ENCODE measurements at regions not wholly inside any gene's neighbourhood (a gene's known extent, or its start where the extent isn't known, plus 50 kb on each side); places are given as distances from the start of the nearest gene placed in this dataset.

DNA sequence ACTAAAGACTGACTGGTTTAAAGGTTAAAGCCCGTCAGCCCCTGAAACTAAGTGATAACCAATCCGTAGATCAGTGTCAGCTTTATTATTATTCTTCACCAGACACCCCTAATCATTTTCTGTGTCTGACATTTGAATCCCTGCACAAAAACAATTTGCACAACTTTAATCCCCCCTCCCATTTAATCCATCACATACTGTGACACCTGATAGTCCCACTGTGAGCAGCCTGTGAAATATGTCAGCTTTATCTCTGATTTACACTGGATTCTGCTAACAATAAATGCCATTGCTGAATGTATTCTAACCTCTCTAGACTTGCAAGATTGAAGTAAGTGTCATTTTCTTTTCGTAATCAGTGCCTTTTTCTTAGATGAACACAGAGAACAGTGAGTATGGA, 2089.0 kb upstream of the RAG2 start:
- CTCF ChIA-PET, result interaction anchor here (1.3 to 1.7 kb wide), 3 partner anchors 12 to 18 kb away, joined by 3 to 4 read pairs (median 4); no protein-coding TSS in a partner anchor
- DNase-seq (ENCODE audit: extremely low spot score), result no peak
- TF ChIP-seq, protein P1, sequence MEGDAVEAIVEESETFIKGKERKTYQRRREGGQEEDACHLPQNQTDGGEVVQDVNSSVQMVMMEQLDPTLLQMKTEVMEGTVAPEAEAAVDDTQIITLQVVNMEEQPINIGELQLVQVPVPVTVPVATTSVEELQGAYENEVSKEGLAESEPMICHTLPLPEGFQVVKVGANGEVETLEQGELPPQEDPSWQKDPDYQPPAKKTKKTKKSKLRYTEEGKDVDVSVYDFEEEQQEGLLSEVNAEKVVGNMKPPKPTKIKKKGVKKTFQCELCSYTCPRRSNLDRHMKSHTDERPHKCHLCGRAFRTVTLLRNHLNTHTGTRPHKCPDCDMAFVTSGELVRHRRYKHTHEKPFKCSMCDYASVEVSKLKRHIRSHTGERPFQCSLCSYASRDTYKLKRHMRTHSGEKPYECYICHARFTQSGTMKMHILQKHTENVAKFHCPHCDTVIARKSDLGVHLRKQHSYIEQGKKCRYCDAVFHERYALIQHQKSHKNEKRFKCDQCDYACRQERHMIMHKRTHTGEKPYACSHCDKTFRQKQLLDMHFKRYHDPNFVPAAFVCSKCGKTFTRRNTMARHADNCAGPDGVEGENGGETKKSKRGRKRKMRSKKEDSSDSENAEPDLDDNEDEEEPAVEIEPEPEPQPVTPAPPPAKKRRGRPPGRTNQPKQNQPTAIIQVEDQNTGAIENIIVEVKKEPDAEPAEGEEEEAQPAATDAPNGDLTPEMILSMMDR (IDR thresholded peaks at IDR 0.05; ENCODE audit: control extremely low read depth, extremely low read depth, low read depth, missing control alignments), result no peak
- POLR2A ChIA-PET, result no interaction called here

DNA sequence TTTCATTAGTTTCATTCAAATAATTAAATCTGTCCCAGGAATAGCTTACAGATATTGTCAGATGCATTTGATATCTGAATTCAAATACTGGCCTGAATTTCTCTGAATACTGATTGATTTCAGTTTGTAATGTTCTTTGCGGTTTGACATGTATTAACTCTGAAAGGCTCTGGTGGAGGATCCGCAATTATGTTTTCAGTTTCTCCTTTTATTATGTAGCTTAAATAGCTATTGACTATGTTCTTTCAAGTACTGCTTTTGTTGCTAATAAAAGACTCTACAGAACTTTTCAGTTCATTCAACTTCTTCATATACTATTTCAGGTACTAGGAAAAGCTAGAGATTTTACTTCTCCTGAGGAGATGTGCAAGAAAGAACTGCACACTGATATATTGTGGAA, 2085.4 kb upstream of the RAG2 start:
- POLR2A ChIA-PET, result no interaction called here
- no peak for DNase-seq (ENCODE audit: extremely low spot score)
- CTCF ChIA-PET, result interaction anchor here (1.1 to 1.8 kb wide), 2 partner anchors 13 to 19 kb away, joined by 3 to 4 read pairs; no protein-coding TSS in a partner anchor
- TF ChIP-seq, protein P1 (IDR thresholded peaks at IDR 0.05; ENCODE audit: control extremely low read depth, extremely low read depth, low read depth, missing control alignments), result no peak

DNA sequence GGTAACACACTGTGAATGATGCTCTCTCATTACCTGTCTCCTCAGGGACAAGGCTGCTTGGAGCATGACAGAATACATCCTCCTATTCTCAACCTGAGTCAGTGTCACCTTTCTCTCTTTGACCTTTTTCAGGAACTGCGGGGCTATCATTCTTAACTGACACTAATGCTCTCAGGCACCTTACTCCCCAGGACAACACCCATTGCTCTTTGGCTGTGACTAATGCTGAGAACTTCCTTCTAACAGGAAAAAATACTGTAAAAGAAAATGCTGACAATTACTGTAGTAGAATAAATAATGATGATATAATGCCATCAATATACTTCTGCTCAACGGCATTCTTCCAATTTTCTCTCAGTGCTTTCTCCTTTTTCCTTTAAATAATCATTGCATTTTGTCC, 2082.7 kb upstream of the RAG2 start:
- TF ChIP-seq, protein P1 (IDR thresholded peaks at IDR 0.05; ENCODE audit: control extremely low read depth, extremely low read depth, low read depth, missing control alignments), result no peak
- no peak for DNase-seq (ENCODE audit: extremely low spot score)
- CTCF ChIA-PET, result no interaction called here
- POLR2A ChIA-PET, result no interaction called here

DNA sequence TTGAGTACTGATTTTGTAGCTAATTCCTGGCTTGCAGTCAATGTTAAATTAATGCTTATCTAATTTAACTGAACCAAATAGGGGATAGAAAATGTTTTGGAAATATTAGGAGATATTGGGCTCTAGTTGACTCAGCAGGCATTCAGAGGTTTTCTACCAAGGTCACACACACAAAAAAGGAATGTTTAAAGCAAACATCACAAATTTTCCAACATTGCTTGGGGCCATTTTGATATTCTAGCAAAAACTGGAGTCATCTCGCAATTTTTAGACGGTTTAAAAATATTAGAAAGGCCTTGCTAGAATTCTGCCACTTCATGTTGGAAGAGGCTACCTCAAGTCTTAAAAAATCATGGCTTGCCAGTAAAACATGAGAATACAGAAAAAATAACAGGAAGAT, 2082.1 kb upstream of the RAG2 start:
- POLR2A ChIA-PET, result no interaction called here

DNA sequence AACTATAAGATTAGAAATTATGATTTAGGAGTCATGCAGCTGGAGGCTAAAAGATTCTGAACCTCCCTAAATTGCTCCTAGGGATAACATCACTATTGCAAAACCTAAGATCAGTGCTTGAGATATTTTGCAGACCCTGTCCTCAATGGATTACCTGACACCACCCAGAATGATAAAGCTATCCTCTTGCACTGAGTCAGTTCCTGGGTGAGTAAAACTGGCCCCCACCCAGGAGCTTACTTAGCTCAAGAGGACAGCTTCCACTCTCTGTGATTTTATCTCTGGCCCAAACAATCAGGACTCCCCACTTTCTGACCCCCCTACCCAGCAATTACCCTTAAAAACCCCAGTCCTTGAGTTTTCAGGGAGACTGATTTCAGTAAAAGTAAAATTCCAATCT, 2074.4 kb upstream of the RAG2 start:
- DNase-seq (ENCODE audit: extremely low spot score), result no peak
- TF ChIP-seq, protein P1 (IDR thresholded peaks at IDR 0.05; ENCODE audit: control extremely low read depth, extremely low read depth, low read depth, missing control alignments), result no peak
- POLR2A ChIA-PET, result no interaction called here
- CTCF ChIA-PET, result no interaction called here

More for the DNA sequence above, 2082.1 kb upstream of the RAG2 start:
- TF ChIP-seq, protein P1 (IDR thresholded peaks at IDR 0.05; ENCODE audit: control extremely low read depth, extremely low read depth, low read depth, missing control alignments), result no peak
- CTCF ChIA-PET, result interaction anchor here (1.5 kb wide), 1 partner anchor 17 kb away, joined by 5 read pairs; no protein-coding TSS in a partner anchor
- DNase-seq (ENCODE audit: extremely low spot score), result no peak

DNA sequence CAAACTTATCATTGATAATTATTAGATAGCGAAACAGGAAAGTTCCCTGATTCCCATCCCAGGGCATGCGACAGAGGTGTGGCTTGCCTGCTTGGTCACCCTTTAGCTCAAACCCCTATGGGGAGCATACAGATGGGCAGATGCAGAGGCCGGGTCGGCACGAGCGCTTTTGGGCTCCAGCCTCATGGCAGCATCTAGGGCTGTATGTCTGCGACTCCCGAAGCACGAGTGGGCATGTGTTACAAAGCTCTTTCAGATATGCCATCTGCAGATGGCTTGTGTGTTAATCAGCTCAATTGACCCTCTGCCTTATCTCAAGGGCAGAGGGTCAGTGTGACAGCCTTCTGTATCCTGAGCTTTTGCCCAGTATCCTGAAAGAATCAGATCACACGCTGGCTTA, 2069.3 kb upstream of the RAG2 start:
- ChIA-PET CTCF (interaction anchor here (1.8 kb wide), 1 partner anchor 9 kb away, joined by 3 read pairs; no protein-coding TSS in a partner anchor), POLR2A (no interaction called here)
- TF ChIP-seq, protein P1 (IDR thresholded peaks at IDR 0.05; ENCODE audit: control extremely low read depth, extremely low read depth, low read depth, missing control alignments), result no peak
- no peak for DNase-seq (ENCODE audit: extremely low spot score)

Measured in GM10248 (cell line).